NCI-H187 (cell line): ENCODE measurements at regions not wholly inside any gene's neighbourhood (a gene's known extent, or its start where the extent isn't known, plus 50 kb on each side); places are given as distances from the start of the nearest gene placed in this dataset.

Experiments
- DNase-seq, 2 experiments: peaks; one replicate each; lab custom pipeline; 2025; lab: John Stamatoyannopoulos, UW

GRCh38 chr4:35189988-35190613, 1054.2 kb downstream of the ARAP2 start:
- DNase-seq: no peak

DNA sequence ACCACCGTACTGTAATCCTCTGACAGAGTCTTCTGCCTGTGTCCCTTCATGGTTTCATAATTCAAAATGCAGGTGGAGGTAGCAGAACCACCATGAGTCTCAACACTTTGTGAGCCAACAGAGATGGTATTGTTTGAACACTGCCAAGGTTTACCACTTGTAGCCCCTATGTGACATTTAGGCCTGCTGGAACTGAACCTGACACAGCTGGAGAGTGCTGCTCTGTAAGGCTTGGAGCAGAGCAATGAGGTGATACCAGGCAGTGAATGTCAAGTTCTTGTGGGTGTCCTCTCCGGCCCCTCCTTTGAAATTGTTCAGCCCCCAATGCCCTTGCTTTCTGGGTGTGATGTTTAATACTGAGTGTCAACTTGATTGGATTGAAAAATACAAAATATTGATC, 1042.9 kb downstream of the ARAP2 start:
- no peak for DNase-seq

GRCh38 chr4:35216636-35217035, 1027.7 kb downstream of the ARAP2 start:
- no peak for DNase-seq

- no peak for DNase-seq
Observed at GRCh38 chr4:35217331-35217730, 1027.0 kb downstream of the ARAP2 start.

- no peak for DNase-seq
Observed at GRCh38 chr4:35228313-35228712, 1016.0 kb downstream of the ARAP2 start.

- no peak for DNase-seq
Observed at GRCh38 chr4:35229021-35229420, 1015.3 kb downstream of the ARAP2 start.

- DNase-seq: no peak
Observed at GRCh38 chr4:35237924-35238323, 1006.4 kb downstream of the ARAP2 start.

DNA sequence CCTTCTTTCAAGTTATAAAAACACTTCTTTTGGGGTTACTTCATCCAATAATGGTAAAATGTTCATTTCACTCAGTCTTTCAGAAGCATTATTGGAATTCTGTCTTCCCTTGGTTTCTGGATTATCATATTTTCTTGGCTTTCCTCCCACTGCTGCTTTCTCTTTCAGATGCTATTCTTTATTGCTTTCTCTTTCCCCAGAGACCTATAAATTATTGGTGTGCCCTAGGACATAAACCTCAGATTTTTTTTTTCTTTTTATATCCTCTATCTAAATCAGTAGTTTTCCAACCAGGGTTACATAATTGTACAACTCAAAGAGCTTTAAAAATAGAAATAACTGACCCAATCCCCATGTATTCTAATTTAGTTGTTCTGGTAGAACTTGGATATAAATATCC, 1005.5 kb downstream of the ARAP2 start:
- DNase-seq: no peak

DNA sequence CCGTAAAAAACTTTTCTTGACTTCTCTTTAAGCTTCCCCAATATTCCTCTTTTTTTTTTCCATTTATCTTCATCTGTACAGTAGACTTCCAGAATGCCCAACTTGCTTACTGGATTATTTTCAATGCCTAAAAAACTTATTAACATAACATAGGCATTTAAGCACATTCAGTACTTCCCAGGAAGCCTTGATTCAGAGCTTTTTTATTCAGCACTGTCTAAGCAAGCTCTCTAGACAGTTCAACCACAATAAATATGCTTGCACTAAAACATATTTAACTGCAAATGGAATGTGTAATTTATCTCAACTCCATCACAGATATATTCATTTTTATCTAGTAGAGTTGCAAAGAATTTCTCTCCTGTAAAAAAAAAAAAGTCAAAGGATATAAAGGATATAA, 997.8 kb downstream of the ARAP2 start:
- DNase-seq: no peak

DNA sequence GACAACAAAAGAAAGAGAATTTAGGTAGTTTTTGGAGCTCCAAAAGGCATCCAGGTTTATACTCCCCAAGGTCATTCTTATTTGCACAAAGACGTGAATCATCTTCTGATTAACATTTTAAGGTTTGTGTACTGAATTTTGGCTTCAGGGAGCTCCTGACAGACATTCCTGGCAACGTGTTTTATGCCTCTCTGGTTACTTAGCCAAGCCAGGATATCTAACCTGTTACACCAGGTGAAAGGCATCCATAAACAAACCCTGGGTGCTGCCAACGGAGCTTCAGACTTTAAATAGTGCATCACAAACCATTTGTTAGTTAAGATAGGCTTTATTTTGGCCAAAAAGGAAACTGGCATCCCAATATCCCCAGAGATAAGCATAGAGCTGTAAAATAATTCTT, 997.3 kb downstream of the ARAP2 start:
- DNase-seq: no peak

DNA sequence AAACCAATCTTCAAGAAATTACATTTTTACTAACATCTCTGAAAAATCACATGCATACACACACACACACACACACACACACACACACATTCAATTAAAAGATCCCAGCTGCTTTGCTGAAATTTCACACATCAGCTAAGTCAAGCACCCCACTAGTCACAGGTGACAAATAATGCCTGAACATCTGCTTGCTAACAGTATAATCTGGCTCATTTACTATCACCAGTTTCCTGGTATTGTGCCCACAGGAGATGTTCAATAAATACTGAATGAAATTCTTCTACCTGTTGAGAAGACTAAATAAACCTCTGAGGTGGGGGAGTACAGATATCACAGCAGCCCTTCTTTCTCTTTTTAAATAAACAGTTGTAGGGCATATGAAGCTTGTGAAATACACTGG, 994.0 kb downstream of the ARAP2 start:
- DNase-seq: no peak

- no peak for DNase-seq
Observed at GRCh38 chr4:35250761-35251160, 993.6 kb downstream of the ARAP2 start.

- no peak for DNase-seq
Observed at GRCh38 chr4:35252071-35252470, 992.2 kb downstream of the ARAP2 start.

- DNase-seq: no peak
Observed at GRCh38 chr4:35252866-35253265, 991.4 kb downstream of the ARAP2 start.

DNA sequence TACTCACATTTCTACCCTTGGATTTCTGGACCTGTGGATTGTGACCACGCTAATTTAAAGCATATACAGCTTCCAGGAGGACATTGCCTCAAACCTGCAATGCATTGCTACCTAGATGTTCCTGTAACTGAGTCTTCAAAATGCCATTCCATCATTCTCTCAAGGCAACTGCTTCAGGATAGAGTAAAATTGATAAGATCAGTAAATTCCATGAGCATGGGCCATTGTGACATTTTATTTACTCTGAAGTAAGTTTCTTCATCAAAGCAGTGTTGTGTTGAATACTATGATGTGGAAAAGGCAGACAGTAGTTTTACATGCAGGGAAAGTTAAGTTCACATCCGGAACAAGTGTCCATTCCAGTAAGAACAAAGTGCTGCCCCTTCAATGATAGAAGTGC, 991.0 kb downstream of the ARAP2 start:
- no peak for DNase-seq

DNA sequence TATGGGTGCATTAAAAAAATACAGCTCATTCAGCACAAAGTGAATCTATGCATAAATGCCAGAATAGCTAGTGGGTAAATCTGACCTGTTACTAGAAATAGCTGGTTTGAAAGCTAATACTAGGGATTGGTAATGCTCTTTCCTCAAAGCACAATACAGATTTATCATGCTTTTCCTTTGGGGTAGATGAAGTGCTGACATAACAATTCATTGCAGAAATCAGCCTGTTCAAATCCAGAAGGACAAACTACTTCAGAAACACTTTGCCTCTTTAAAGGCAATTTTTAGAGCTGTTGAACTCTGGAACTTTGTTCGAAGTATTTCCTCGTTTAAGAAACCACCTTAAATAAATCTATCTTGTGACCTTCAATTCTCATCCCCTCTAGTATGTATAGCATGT, 957.9 kb downstream of the ARAP2 start:
- DNase-seq: no peak

- DNase-seq: no peak
Observed at GRCh38 chr4:35300996-35301774, 943.1 kb downstream of the ARAP2 start.

- DNase-seq: no peak
Observed at GRCh38 chr4:35315419-35315818, 928.9 kb downstream of the ARAP2 start.

- DNase-seq: no peak
Observed at GRCh38 chr4:35325908-35326453, 918.3 kb downstream of the ARAP2 start.

- DNase-seq: no peak
Observed at GRCh38 chr4:35342833-35343232, 901.5 kb downstream of the ARAP2 start.

- DNase-seq: no peak
Observed at GRCh38 chr4:35347276-35347675, 897.0 kb downstream of the ARAP2 start.

DNA sequence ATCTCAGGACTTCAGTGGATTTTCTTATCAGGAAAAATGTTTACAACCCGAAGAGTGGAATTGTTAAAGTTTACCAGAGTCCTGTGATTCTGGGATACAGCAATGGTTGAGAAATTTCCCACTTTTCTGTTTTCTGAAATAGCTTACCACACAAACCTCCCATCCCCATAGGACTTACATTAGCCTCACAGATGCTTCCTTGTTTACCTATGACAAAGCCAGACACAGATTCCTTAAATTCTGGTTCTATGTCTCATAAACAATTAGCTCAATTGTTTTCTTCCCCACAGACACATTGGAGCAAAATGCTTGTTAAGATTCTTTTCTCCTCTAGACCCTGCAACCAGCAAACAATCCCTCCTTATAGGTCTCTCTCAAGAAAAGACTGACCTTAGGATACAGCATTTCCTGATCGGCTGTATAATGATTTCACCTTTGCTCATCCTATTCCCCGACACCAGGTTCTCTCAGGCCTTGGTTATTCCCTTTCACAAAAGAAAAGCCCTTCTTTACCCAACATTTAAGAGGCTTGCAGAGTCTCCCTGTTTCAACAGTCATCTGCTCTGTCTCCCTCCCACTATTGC, 886.2 kb downstream of the ARAP2 start:
- DNase-seq: no peak

GRCh38 chr4:35364321-35364870, 879.9 kb downstream of the ARAP2 start:
- no peak for DNase-seq
